HG03159 (cell line): ENCODE measurements at regions not wholly inside any gene's neighbourhood (a gene's known extent, or its start where the extent isn't known, plus 50 kb on each side); places are given as distances from the start of the nearest gene placed in this dataset.

ENCODE experiments used
- ATAC-seq: cut with Tn5 transposase; IDR thresholded peaks from one replicate; pipeline ENCODE4 v1.9.1; 2021; ENCODE audit warnings: mild to moderate bottlenecking, moderate library complexity; ENCODE audit not compliant: unreplicated experiment

DNA sequence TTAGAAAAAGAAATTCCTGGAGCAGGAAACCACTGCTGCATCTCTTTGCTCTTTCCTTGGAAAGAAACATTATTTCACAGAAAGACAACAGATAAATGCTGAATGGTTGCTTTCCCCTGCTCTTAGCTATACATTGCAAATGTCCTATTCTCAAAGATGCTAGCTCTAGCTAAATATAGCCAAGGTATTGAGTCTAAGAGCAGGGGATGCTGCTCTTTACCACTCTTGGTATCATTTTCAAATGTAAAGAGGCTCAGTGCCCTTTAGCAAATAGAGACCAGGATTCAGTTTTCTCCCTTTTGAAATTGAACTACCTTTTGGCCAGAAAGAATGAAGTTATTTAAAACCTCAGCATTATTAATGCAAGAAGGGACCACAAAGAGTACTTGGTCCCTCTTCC lies 104.0 kb upstream of the FUT8 start:
- no peak for ATAC-seq

DNA sequence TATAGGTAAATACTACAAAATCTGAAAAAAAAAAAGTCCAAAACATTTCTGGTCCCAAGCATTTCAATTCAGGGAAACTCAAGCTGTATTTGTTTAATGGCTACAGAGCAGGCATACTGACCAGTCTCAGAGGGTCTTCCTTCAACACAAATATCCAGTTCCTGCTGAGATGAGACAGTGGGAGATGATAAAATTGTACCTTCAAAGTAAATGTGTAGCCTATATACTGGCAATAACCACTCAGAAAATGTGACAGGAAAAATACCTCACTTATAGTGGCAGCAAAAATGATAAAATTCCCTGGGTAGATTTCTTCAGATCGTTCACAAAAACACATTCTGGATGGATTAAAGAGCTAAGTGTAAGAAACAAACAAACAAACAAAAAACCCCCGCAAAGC lies 102.0 kb upstream of the FUT8 start:
- ATAC-seq: no peak

- no peak for ATAC-seq
Observed at GRCh38 chr14:65312859-65313258, 99.7 kb upstream of the FUT8 start.

DNA sequence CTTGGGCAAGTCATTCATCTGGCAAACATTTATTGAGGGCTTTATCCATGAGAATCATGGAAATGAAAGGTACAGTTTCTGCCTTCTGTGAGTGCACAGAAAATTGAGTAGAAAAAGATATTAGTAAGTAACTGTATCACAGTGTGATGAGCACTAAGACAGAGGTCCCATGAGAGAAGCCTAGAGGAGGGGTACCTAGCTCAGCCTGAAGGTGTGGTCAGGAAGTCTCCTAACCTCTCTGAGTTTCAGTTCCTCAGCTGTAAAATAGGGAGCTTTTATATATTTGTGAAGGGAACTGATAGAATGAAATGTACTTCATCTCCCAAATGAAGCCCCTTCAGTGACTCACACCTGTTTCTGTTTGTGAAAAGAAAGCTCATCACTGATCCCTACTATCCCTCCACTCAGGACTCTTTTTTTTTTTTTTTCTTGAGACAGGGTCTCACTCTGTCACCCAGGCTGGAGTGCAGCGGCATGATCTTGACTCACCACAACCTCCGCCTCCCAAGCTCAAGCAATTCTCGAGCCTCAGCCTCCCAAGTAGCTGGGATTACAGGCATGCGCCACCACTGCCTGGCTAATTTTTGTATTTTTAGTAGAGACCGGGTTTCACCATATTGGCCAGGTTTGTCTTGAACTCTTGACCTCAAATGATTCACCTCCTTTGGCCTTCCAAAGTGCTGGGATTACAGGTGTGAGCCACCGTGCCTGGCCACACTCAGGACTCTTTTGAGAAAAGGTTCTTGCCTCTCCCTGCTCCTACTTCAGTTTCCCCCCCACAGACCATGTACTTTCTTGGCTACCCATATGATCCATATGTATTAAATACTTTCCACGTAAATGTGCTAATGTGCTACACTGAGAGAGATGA lies 93.7 kb upstream of the FUT8 start:
- peak; percentile 66 for ATAC-seq

DNA sequence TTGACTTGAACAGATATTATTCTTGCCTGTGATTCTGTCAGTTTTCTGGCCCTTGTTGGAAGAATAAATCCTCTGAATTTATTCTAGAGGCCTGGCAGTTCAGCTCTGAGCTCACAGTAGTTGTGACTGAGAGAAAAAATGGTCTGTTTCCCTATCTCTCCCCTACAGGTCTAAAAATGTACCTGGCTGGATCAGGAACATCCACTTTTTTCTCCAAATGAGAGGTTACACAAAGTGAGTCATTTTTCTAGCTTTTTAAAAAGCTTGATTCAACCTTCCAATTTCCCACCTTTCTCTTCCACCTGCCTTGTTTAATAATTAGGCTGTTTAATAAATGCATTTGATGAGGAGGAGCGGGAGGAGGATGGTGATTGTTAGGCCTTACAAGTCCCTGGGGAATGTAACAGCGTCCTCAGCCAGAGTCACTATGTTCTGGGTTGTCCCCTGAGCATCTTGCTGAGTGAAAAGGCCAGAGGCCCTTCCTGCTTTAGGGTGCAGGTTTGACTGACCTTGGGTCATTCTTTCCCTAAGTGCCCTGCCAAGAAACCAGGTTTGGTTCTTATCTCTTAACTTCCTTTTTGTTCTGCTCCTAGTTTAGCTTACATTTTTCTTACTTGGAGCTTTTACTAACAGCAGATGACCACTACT lies 91.7 kb upstream of the FUT8 start:
- ATAC-seq: no peak

DNA sequence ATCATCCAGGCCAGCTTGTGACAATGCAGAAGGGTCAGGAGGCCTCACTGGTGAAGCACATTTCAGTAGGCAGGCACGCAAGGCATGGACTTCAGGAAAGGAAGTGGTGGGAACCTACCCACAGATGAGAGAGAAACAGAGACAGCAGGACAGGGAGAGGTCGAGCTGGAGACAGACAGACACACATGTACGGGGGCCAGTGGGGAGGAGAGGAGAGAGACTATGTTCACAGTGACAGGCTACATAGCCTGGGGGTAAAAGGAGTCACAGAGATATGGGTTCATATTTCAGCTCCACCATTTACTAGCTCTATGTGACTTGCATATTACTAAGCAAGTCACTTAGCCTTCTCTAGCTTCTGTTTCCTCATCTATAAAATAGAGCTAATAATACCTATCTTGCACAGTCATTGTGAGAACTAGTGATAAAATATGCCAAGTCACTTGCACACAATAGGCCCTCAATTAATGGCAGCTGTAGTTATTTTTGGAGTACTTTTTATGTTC lies 91.1 kb upstream of the FUT8 start:
- ATAC-seq: peak; percentile 56

DNA sequence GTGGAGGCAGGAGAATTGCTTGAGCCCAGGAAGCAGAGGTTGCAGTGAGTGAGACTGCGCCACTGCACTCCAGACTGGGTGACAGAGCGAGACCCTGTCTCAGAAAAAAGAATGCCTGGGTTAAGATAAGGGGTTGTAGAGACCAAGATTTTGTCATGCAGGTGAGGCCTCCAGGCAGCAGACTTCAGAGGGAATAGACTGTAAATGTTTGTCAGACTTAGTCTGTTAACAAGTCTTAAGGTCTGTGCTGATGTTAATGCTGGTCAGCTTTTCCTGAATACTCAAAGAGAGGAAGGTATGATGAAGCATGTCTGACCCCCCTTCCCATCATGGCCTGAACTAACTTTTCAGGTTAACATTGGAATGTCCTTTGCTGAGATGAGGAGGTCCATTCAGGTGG lies 83.0 kb upstream of the FUT8 start:
- no peak for ATAC-seq

GRCh38 chr14:65329911-65330310 lies 82.6 kb upstream of the FUT8 start:
- no peak for ATAC-seq

DNA sequence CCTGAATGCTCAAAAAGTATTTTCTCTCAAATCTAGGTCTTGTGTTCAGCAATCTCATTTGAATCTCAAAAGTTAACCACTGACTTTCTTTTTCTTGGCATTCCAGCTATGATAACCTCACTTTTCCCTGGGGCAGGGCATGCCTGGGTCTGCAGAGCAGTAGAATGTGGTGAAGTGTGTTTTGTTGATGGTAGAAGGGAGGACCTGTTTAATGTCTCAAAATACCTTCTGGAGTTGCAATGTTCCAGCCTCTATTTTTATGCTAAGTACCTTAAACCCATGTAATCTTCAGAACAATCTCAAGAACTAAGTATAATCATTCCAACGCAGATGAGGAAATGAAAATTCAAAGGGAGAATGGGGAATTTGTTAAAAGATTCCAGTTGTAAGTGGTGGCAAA lies 82.1 kb upstream of the FUT8 start:
- ATAC-seq: no peak

- ATAC-seq: no peak
Observed at GRCh38 chr14:65331652-65332051, 80.9 kb upstream of the FUT8 start.

GRCh38 chr14:65332141-65332871 lies 80.2 kb upstream of the FUT8 start:
- peak; percentile 70 for ATAC-seq

DNA sequence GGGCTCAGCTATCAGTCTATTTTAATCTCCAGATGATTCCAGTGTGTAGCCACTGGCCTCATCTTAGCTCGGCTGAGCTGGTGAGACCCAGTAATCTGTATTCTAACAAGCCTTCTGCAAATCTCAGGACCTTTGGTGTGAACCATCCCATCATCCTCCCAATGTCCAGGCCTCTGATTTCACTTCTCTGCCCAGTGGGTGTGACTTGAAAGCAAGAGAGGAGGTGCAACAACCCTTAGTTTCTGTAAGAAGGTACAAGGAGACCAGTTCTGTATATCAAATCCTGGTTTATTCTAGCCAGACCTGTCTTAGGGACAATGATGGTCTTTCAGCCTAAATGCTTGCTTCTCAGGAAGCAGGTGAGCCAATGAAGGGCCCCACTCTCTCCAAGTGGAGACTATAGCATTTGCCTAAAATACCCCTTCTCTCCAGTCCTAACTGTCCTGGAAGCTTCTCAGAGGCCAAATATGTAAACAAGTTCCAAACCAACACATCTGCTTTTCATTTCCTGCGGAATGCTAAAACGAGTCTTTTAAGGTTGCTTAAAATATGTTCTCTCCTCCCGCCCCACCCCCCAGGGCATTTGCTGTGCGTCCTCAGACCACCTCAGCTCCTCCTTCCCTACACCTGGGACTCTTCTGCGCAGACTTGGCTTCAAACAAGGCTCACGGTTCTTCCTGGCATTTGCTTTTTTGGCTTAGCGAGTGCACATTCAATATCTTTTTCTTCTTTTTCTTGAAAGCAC lies 78.4 kb upstream of the FUT8 start:
- no peak for ATAC-seq

DNA sequence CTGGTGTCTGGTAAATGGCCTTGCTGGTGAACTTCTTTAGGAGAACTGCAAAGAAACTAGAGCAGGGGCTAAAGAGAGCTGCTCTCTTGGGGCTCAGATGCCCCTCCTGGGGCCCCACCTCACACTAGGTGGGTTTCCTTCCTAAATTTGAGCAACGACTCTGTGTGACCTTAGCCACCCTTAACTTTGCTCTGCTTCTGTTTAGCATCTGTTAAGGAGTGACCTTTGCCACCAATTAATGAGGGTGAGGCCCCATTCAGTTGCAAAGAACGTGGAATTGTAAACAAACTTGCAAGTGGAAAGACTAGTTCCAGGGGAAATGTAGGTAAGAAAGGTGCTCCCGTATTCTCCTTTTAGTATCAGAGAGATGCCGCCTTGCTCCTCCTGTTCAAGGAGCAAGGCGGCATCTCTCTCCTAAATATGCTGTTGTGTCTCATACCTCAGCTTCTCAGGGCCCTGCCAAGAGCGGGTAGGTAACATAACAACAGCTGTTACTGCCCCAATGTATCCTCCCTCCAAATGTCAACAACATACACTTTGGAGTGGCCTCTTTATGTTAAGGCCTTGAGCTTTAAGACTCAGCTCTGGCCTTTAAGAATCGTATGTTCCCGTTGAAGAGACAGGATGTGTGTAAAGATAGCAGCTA lies 77.6 kb upstream of the FUT8 start:
- ATAC-seq: no peak

- no peak for ATAC-seq
Observed at GRCh38 chr14:65335411-65335947, 77.1 kb upstream of the FUT8 start.

DNA sequence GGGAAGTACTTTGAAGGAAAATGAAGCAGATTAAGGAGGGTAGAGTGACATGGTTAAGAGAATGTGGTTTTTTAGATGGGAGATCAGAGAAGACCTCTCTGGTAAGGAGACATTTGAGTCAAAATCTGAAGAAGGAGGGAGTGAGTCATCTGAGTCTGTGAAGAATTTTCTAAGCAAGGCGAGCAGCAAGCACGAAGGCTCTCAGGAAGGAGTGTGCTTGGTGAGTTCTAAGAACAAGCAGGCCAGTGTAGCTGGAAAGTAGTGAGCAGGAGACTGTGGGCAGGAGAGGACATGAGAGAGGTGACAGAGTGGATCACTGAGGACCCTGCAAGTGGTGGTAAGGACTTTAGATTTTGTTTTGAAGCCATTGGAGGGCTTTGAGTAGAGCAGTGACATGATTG lies 76.3 kb upstream of the FUT8 start:
- no peak for ATAC-seq

GRCh38 chr14:65339866-65340265 lies 72.7 kb upstream of the FUT8 start:
- ATAC-seq: no peak

DNA sequence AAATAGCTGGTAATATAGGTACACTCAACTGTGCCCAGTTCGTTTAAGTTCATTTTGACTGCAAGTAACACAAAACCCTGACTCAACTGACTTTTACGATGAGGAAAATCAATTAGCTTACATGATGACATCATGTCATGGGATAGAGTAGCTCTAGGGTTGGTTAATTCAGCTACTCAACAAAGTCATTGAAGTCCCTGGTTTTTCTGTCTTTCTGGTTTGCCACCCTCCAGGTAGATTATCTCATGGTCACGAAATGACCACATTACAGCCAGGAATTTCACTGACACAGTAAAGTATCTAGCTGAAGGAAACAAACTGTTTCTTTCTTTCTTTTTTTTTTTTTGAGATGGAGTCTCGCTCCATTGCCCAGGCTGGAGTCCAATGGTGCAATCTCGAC lies 68.5 kb upstream of the FUT8 start:
- ATAC-seq: no peak

- no peak for ATAC-seq
Observed at GRCh38 chr14:65345266-65345665, 67.3 kb upstream of the FUT8 start.

DNA sequence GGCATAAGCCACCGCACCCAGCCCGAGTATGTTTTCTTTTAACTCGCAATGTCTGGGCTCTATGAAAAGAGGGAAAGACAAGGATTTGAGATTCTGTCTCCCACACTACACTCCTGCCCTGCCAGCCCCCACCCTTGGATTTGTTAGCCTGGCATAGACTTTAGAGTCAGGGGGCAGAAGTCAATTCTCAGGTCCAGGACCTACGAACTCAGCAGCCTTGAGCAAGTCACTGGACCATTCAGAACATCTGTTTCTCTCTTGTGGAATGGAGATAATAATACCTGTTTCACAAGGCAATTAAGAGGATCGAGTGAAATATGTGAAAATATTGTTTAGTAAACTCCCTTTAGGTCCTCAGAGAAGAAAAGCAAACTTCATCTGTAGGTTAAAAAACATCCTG lies 66.1 kb upstream of the FUT8 start:
- no peak for ATAC-seq

- no peak for ATAC-seq
Observed at GRCh38 chr14:65346895-65347294, 65.6 kb upstream of the FUT8 start.
